Keratinocyte (primary cell): ENCODE measurements at regions not wholly inside any gene's neighbourhood (a gene's known extent, or its start where the extent isn't known, plus 50 kb on each side); places are given as distances from the start of the nearest gene placed in this dataset.

Source experiments
- EZH2 ChIP-seq: IDR thresholded peaks from one replicate; pipeline ENCODE4 v1.6.1; 2012; ENCODE audit warnings: inconsistent platforms, mild to moderate bottlenecking, low read length, moderate library complexity
- TF ChIP-seq, protein P1 (sequence below), 3 experiments: IDR thresholded peaks in 1 of 3; conservative IDR thresholded peaks in 1 of 3; optimal IDR thresholded peaks in 1 of 3; 2 replicates in 2 of 3; 3 replicates in 1 of 3; pipeline versions ENCODE3 to v1.5.1; 2011; ENCODE audit warnings: low read length in 3 of 3, mild to moderate bottlenecking in 3 of 3, moderate library complexity in 2 of 3, control low read depth in 1 of 3, inconsistent platforms in 1 of 3; ENCODE audit not compliant: insufficient read depth in 2 of 3; ENCODE audit errors: extremely low read depth in 1 of 3

DNA sequence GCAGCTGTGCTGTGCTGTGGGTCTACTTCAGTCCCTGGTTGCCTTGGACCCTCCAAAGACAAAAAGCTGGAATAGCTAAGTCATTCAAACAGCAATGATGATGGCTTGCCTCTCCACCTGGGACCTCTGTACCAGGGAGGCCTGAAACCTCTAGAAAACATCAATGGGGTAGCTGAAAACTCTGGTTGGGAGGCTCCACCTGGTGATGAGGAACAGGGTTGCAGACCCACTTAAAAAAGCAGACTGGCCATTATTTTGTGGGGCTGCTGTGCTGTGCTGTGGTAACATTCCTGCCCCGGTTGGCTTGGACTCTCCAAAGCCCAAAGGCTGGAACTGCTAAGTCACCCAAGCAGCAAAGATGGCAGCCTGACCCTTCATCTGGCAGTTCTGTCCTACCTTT lies 839.3 kb upstream of the ARRDC3 start:
- TF ChIP-seq, protein P1, sequence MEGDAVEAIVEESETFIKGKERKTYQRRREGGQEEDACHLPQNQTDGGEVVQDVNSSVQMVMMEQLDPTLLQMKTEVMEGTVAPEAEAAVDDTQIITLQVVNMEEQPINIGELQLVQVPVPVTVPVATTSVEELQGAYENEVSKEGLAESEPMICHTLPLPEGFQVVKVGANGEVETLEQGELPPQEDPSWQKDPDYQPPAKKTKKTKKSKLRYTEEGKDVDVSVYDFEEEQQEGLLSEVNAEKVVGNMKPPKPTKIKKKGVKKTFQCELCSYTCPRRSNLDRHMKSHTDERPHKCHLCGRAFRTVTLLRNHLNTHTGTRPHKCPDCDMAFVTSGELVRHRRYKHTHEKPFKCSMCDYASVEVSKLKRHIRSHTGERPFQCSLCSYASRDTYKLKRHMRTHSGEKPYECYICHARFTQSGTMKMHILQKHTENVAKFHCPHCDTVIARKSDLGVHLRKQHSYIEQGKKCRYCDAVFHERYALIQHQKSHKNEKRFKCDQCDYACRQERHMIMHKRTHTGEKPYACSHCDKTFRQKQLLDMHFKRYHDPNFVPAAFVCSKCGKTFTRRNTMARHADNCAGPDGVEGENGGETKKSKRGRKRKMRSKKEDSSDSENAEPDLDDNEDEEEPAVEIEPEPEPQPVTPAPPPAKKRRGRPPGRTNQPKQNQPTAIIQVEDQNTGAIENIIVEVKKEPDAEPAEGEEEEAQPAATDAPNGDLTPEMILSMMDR (optimal IDR thresholded peaks at IDR 0.05 in 1 of 3, IDR thresholded peaks at IDR 0.05 in 1 of 3, conservative IDR thresholded peaks at IDR 0.05 in 1 of 3; ENCODE audit: extremely low read depth in 1 of 3, insufficient read depth in 2 of 3, low read length in 3 of 3), result no peak
- TF ChIP-seq EZH2, result no peak
